Natural killer cell (primary cell): ENCODE measurements at regions not wholly inside any gene's neighbourhood (a gene's known extent, or its start where the extent isn't known, plus 50 kb on each side); places are given as distances from the start of the nearest gene placed in this dataset.

Experiments
- ATAC-seq, 3 donors: fragments of 150-1000 bp in 2 of 3; fragments of 200-7000 bp in 1 of 3; cut with Tn5 transposase; 1 replicate in 1 of 3; 2 replicates in 2 of 3; pipeline ENCODE4 v1.10.0; 2021; ENCODE audit warnings: mild to moderate bottlenecking in 2 of 3, moderate library complexity in 2 of 3
- DNase-seq, 2 donors: peaks; one replicate each; pipeline versions ENCODE4 v3.0.0 to v3.0.0-alpha.2; 2013 to 2021; ENCODE audit warnings: mixed read lengths in 1 of 2
- H3K27ac ChIP-seq: one replicate; pipeline ENCODE4 v1.5.1; 2013; ENCODE audit warnings: mild to moderate bottlenecking, low read length
- H3K27me3 ChIP-seq: one replicate; pipeline ENCODE4 v1.6.1; 2013; ENCODE audit warnings: low read length; ENCODE audit not compliant: control insufficient read depth, insufficient read depth
- H3K36me3 ChIP-seq: one replicate; pipeline ENCODE4 v1.6.1; 2013; ENCODE audit warnings: low read length; ENCODE audit not compliant: control insufficient read depth, insufficient read depth
- H3K4me1 ChIP-seq: one replicate; pipeline ENCODE4 v1.6.1; 2013; ENCODE audit warnings: low read length; ENCODE audit not compliant: control insufficient read depth, insufficient read depth
- H3K4me3 ChIP-seq: one replicate; pipeline ENCODE4 v1.5.1; 2013; ENCODE audit warnings: low read length
- H3K9me3 ChIP-seq: one replicate; pipeline ENCODE4 v1.6.1; 2013; ENCODE audit warnings: low read length; ENCODE audit not compliant: control insufficient read depth, insufficient read depth
- H3K27ac Mint-ChIP-seq, 2 donors: one replicate each; pipeline ENCODE4 v1.8.0; 2022; ENCODE audit warnings: mild to moderate bottlenecking in 2 of 2, mixed read lengths in 2 of 2, moderate library complexity in 1 of 2
- H3K27me3 Mint-ChIP-seq, 2 donors: one replicate each; pipeline ENCODE4 v1.8.0; 2022; ENCODE audit warnings: low read depth in 2 of 2, mixed read lengths in 2 of 2
- H3K36me3 Mint-ChIP-seq: one replicate; pipeline ENCODE4 v1.8.0; 2022; ENCODE audit warnings: mixed read lengths
- H3K4me1 Mint-ChIP-seq, 2 donors: one replicate each; pipeline ENCODE4 v1.8.0; 2022; ENCODE audit warnings: mixed read lengths in 2 of 2
- H3K4me3 Mint-ChIP-seq: one replicate; pipeline ENCODE4 v1.8.0; 2022; ENCODE audit warnings: mild to moderate bottlenecking, moderate library complexity, mixed read lengths
- H3K9me3 Mint-ChIP-seq, 2 donors: one replicate each; pipeline ENCODE4 v1.8.0; 2022; ENCODE audit warnings: mixed read lengths in 2 of 2
- CTCF ChIP-seq: fragments of 200-600 bp; IDR thresholded peaks from one replicate; pipeline ENCODE4 v1.8.0; 2022; ENCODE audit warnings: antibody characterized with exemption
- WGBS: methylation state at CpG from one replicate; pipeline ENCODE4 v1.1.7; 2013; ENCODE audit warnings: missing lambda C conversion rate; ENCODE audit not compliant: insufficient coverage; 5-methylcytosine and 5-hydroxymethylcytosine counted together
- intact Hi-C: fragments of 100-400 bp; cut with micrococcal nuclease; formaldehyde crosslinking; loops from one replicate; pipeline ENCODE4 v1.14.2; 2022

GRCh38 chr12:78580296-78580695, 284.3 kb upstream of the SYT1 start:
- Mint-ChIP-seq H3K27me3 (no peaks in the 10 kb centered on the region), H3K4me3 (no peak overlapping the region), H3K4me1 (no peaks in the 10 kb centered on the region), H3K27ac (no peak overlapping the region), H3K9me3 (peaks cover 8 to 28% of the 10 kb centered on the region in 2 donors), H3K36me3 (no peaks in the 10 kb centered on the region)
- Histone ChIP-seq H3K36me3 (no peaks in the 10 kb centered on the region), H3K4me1 (no peaks in the 10 kb centered on the region), H3K4me3 (no peak overlapping the region), H3K9me3 (peaks cover 3% of the 10 kb centered on the region), H3K27ac (no peak overlapping the region), H3K27me3 (no peaks in the 10 kb centered on the region)
- no peak for ATAC-seq
- DNase-seq, result no peak
- 86% methylated on average over 1 of the region's 1 CpG for WGBS
- intact Hi-C loops, result no loop called here
- TF ChIP-seq CTCF, result no peak

- H3K9me3 Mint-ChIP-seq, result peaks cover 14 to 24% of the 10 kb centered on the region in 2 donors
Observed at GRCh38 chr12:78584695-78585094, 279.9 kb upstream of the SYT1 start.

GRCh38 chr12:78585132-78585531, 279.4 kb upstream of the SYT1 start:
- Mint-ChIP-seq H3K4me1 (no peaks in the 10 kb centered on the region), H3K36me3 (peaks cover 11% of the 10 kb centered on the region), H3K27me3 (no peaks in the 10 kb centered on the region), H3K4me3 (no peak overlapping the region), H3K9me3 (peaks cover 16 to 20% of the 10 kb centered on the region in 2 donors), H3K27ac (no peak overlapping the region)
- WGBS, result 100% methylated on average over 2 of the region's 2 CpGs
- H3K4me1 ChIP-seq, result no peaks in the 10 kb centered on the region
- no peak for DNase-seq
- intact Hi-C loops, result no loop called here
- no peaks in the 10 kb centered on the region for H3K36me3 ChIP-seq
- H3K27ac ChIP-seq, result no peak overlapping the region
- ATAC-seq, result no peak
- no peaks in the 10 kb centered on the region for H3K27me3 ChIP-seq
- peaks cover 16% of the 10 kb centered on the region for H3K9me3 ChIP-seq
- H3K4me3 ChIP-seq, result no peak overlapping the region
- no peak for TF ChIP-seq CTCF

More at GRCh38 chr12:78584695-78585094, 279.9 kb upstream of the SYT1 start:
- TF ChIP-seq CTCF, result no peak
- Mint-ChIP-seq H3K4me1 (no peaks in the 10 kb centered on the region), H3K27me3 (no peaks in the 10 kb centered on the region), H3K36me3 (peaks cover 11% of the 10 kb centered on the region), H3K27ac (no peak overlapping the region), H3K4me3 (no peak overlapping the region)
- DNase-seq, result no peak
- Histone ChIP-seq H3K4me3 (no peak overlapping the region), H3K4me1 (no peaks in the 10 kb centered on the region), H3K9me3 (peaks cover 16% of the 10 kb centered on the region), H3K27ac (no peak overlapping the region), H3K27me3 (no peaks in the 10 kb centered on the region), H3K36me3 (no peaks in the 10 kb centered on the region)
- no CpG with 5 or more reads among the region's 1 CpG for WGBS
- no peak for ATAC-seq
- intact Hi-C loops, result no loop called here

GRCh38 chr12:78586790-78587189, 277.8 kb upstream of the SYT1 start:
- Histone ChIP-seq H3K27me3 (no peaks in the 10 kb centered on the region), H3K4me1 (no peaks in the 10 kb centered on the region), H3K27ac (no peak overlapping the region), H3K36me3 (no peaks in the 10 kb centered on the region), H3K4me3 (no peak overlapping the region), H3K9me3 (peaks cover 16% of the 10 kb centered on the region)
- peaks cover 11% of the 10 kb centered on the region for H3K36me3 Mint-ChIP-seq
- H3K4me3 Mint-ChIP-seq, result no peak overlapping the region
- ATAC-seq, result no peak
- H3K27ac Mint-ChIP-seq, result no peak overlapping the region
- H3K4me1 Mint-ChIP-seq, result no peaks in the 10 kb centered on the region
- 83% methylated on average over 1 of the region's 1 CpG for WGBS
- TF ChIP-seq CTCF, result no peak
- H3K9me3 Mint-ChIP-seq, result peaks cover 16 to 18% of the 10 kb centered on the region in 2 donors
- no peak for DNase-seq
- intact Hi-C loops, result no loop called here
- no peaks in the 10 kb centered on the region for H3K27me3 Mint-ChIP-seq
